K562 (cell line): ENCODE measurements at regions not wholly inside any gene's neighbourhood (a gene's known extent, or its start where the extent isn't known, plus 50 kb on each side); places are given as distances from the start of the nearest gene placed in this dataset.

Source experiments
- BRF2 ChIP-seq: IDR thresholded peaks from 3 replicates; pipeline ENCODE4 v1.6.1; 2011; ENCODE audit warnings: borderline replicate concordance, mild to moderate bottlenecking; ENCODE audit not compliant: insufficient read length, insufficient read depth
- ESRRA ChIP-seq: fragments of 450-650 bp; IDR thresholded peaks from 2 replicates; pipeline ENCODE4 v1.6.1; 2014; ENCODE audit warnings: low read depth, mild to moderate bottlenecking, moderate library complexity, borderline replicate concordance
- HDAC1 ChIP-seq, 2 experiments: fragments of 450-650 bp; IDR thresholded peaks; 2 replicates each; pipeline ENCODE4 v1.6.1; 2016 to 2017; ENCODE audit warnings: inconsistent platforms in 1 of 2, mild to moderate bottlenecking in 1 of 2, moderate library complexity in 1 of 2
- HINFP ChIP-seq: fragments of 450-650 bp; conservative IDR thresholded peaks from 2 replicates; pipeline ENCODE4 v1.6.1; 2016; ENCODE audit warnings: missing genetic modification characterization, low read depth, mild to moderate bottlenecking, control low read depth, missing compliant biosample characterization
- KAT7 ChIP-seq: sonication (generic); formaldehyde crosslinking; IDR thresholded peaks from 2 replicates; pipeline ENCODE4 v1.8.0; 2022; ENCODE audit warnings: missing genetic modification reagents, mild to moderate bottlenecking, borderline replicate concordance
- MBD1 ChIP-seq: fragments of 250-450 bp; sonication (Bioruptor Pico); IDR thresholded peaks from 2 replicates; pipeline ENCODE4 v1.8.0; 2022; ENCODE audit warnings: inconsistent platforms
- NCOA4 ChIP-seq: fragments of 450-650 bp; IDR thresholded peaks from 2 replicates; pipeline ENCODE4 v1.6.1; 2018; ENCODE audit warnings: mild to moderate bottlenecking; ENCODE audit not compliant: partially characterized antibody
- NR2C2 ChIP-seq, 2 experiments: fragments of 200-800 bp in 1 of 2; sonication (Bioruptor generic) in 1 of 2; sonication (generic) in 1 of 2; formaldehyde crosslinking in 1 of 2; IDR thresholded peaks; 2 replicates each; pipeline versions ENCODE4 v1.6.1 to v1.8.0; 2016 to 2022; ENCODE audit warnings: mild to moderate bottlenecking in 1 of 2, missing compliant biosample characterization in 1 of 2, missing genetic modification characterization in 1 of 2, missing genetic modification reagents in 1 of 2
- POLR2H ChIP-seq: IDR thresholded peaks from 2 replicates; pipeline ENCODE4 v1.6.1; 2016; ENCODE audit warnings: missing genetic modification characterization, low read depth, mild to moderate bottlenecking, control low read depth, missing compliant biosample characterization, moderate library complexity
- PRMT5 ChIP-seq: sonication (generic); formaldehyde crosslinking; IDR thresholded peaks from 2 replicates; pipeline ENCODE4 v1.5.0; 2020; ENCODE audit warnings: missing genetic modification reagents
- RBM15 ChIP-seq: fragments of 200-400 bp; formaldehyde crosslinking; IDR thresholded peaks from 2 replicates; pipeline ENCODE4 v1.6.1; 2018; ENCODE audit warnings: mild to moderate bottlenecking, low read length, moderate library complexity; ENCODE audit not compliant: insufficient read depth
- RBM34 ChIP-seq: fragments of 200-400 bp; formaldehyde crosslinking; IDR thresholded peaks from 2 replicates; pipeline ENCODE4 v1.6.1; 2018; ENCODE audit warnings: low read length, borderline replicate concordance; ENCODE audit not compliant: insufficient read depth
- TBP ChIP-seq: optimal IDR thresholded peaks from 2 replicates; pipeline ENCODE3; 2011; ENCODE audit warnings: low read depth, low read length, improper control_type of control experiment
- THAP12 ChIP-seq: fragments of 250-450 bp; sonication (Bioruptor Pico); IDR thresholded peaks from 2 replicates; pipeline ENCODE4 v1.9.0; 2021; ENCODE audit warnings: mild to moderate bottlenecking, inconsistent platforms
- TRIM28 ChIP-seq: fragments of 450-650 bp; IDR thresholded peaks from 2 replicates; pipeline ENCODE4 v1.6.1; 2017
- ZNF12 ChIP-seq: sonication (generic); formaldehyde crosslinking; IDR thresholded peaks from 2 replicates; pipeline ENCODE4 v1.4.0; 2020; ENCODE audit warnings: mild to moderate bottlenecking, missing genetic modification reagents
- ZNF282 ChIP-seq: sonication (generic); formaldehyde crosslinking; IDR thresholded peaks from 2 replicates; pipeline ENCODE4 v1.8.1; 2023; ENCODE audit warnings: missing genetic modification reagents
- ZNF311 ChIP-seq: fragments of 250-450 bp; sonication (Bioruptor Pico); IDR thresholded peaks from 2 replicates; pipeline ENCODE4 v1.4.0; 2020; ENCODE audit warnings: mild to moderate bottlenecking, moderate library complexity
- ZNF644 ChIP-seq: fragments of 200-800 bp; sonication (Bioruptor generic); IDR thresholded peaks from 2 replicates; pipeline ENCODE4 v1.6.1; 2016; ENCODE audit warnings: low read depth, missing genetic modification characterization, missing compliant biosample characterization
- ZNF780A ChIP-seq: fragments of 250-450 bp; sonication (Bioruptor Pico); IDR thresholded peaks from 2 replicates; pipeline ENCODE4 v1.5.0; 2021; ENCODE audit warnings: mild to moderate bottlenecking
- ZNF830 ChIP-seq: fragments of 250-450 bp; sonication (Bioruptor Pico); IDR thresholded peaks from 2 replicates; pipeline ENCODE4 v1.5.0; 2021; ENCODE audit warnings: mild to moderate bottlenecking

- TF ChIP-seq THAP12 (CRISPR knock-in tag) (no peak), NR2C2 (CRISPR knock-in tag; IDR thresholded peaks at IDR 0.05) (no peak), NR2C2 (tag; IDR thresholded peaks at IDR 0.05) (peak; percentile 62), ZNF311 (no peak), HINFP (tag) (no peak), BRF2 (no peak), NCOA4 (no peak), POLR2H (tag) (no peak), RBM15 (no peak), ESRRA (peak; percentile 36; the same call in 1 of the 2 replicates), HDAC1 (IDR thresholded peaks at IDR 0.05) (peak; percentile 36 to 71; a peak in 3 of 4 replicates), RBM34 (no peak), ZNF12 (CRISPR knock-in tag) (no peak), TRIM28 (no peak), KAT7 (CRISPR knock-in tag) (peak; percentile 40; the same call in 1 of the 2 replicates), ZNF830 (no peak), TBP (no peak), MBD1 (CRISPR knock-in tag) (no peak), PRMT5 (CRISPR knock-in tag) (no peak), ZNF282 (CRISPR knock-in tag) (no peak), ZNF780A (no peak), ZNF644 (tag) (no peak)
Measured at GRCh38 chr12:93020631-93021597, 91.8 kb upstream of the EEA1 start (continued).
